ENCODE measurements at regions not wholly inside any gene's neighbourhood (a gene's known extent, or its start where the extent isn't known, plus 50 kb on each side); places are given as distances from the start of the nearest gene placed in this dataset.
"Not testable (repeated sequence)": the region's sequence is repeated elsewhere in the genome, so short reads cannot be mapped to it uniquely, and the experiment has no call there.

GRCh38 chr2:360124-360523, 72.2 kb upstream of the ALKAL2 start:
- DNase-seq (ENCODE audit: low spot score) (no peak), ATAC-seq (no peak)
- H3K4me1 Mint-ChIP-seq (ENCODE audit: low read depth in 2 of 2) = peaks cover 7 to 11% of the 10 kb centered on the region in 2 donors
- no peaks in the 10 kb centered on the region for H3K9me3 Mint-ChIP-seq
- H3K4me3 Mint-ChIP-seq = no peak overlapping the region
- H3K27me3 Mint-ChIP-seq = peaks cover 11 to 18% of the 10 kb centered on the region in 2 donors
- H3K36me3 Mint-ChIP-seq = no peaks in the 10 kb centered on the region
- H3K27ac Mint-ChIP-seq = no peak overlapping the region

- H3K27ac Mint-ChIP-seq = no peak overlapping the region
- ATAC-seq = no peak
- peaks cover 10 to 27% of the 10 kb centered on the region in 2 donors for H3K27me3 Mint-ChIP-seq
- no peaks in the 10 kb centered on the region for H3K36me3 Mint-ChIP-seq
- no peaks in the 10 kb centered on the region for H3K9me3 Mint-ChIP-seq
- H3K4me3 Mint-ChIP-seq = no peak overlapping the region
- peaks cover 7 to 11% of the 10 kb centered on the region in 2 donors for H3K4me1 Mint-ChIP-seq (ENCODE audit: low read depth in 2 of 2)
- no peak for DNase-seq (ENCODE audit: low spot score)
Measured at GRCh38 chr2:359047-359446, 71.2 kb upstream of the ALKAL2 start.

- Mint-ChIP-seq H3K36me3 (no peaks in the 10 kb centered on the region), H3K4me3 (no peak overlapping the region), H3K27ac (no peak overlapping the region), H3K9me3 (no peaks in the 10 kb centered on the region), H3K4me1 (ENCODE audit: low read depth in 2 of 2) (peaks cover 7 to 11% of the 10 kb centered on the region in 2 donors), H3K27me3 (peaks cover 7 to 20% of the 10 kb centered on the region in 2 donors)
- ATAC-seq (no peak), DNase-seq (ENCODE audit: low spot score) (no peak)
Measured at GRCh38 chr2:357811-358210, 69.9 kb upstream of the ALKAL2 start.

GRCh38 chr2:356304-356703, 68.4 kb upstream of the ALKAL2 start:
- not testable (repeated sequence) for H3K4me3 Mint-ChIP-seq; ATAC-seq; H3K27ac Mint-ChIP-seq; DNase-seq (ENCODE audit: low spot score); H3K9me3 Mint-ChIP-seq; H3K36me3 Mint-ChIP-seq
- peaks cover 7 to 11% of the 10 kb centered on the region in 2 donors for H3K4me1 Mint-ChIP-seq (ENCODE audit: low read depth in 2 of 2)
- peaks cover 9 to 20% of the 10 kb centered on the region in 2 donors for H3K27me3 Mint-ChIP-seq

- H3K4me1 Mint-ChIP-seq (ENCODE audit: low read depth in 2 of 2) = peaks cover 7 to 11% of the 10 kb centered on the region in 2 donors
- no peak overlapping the region for H3K4me3 Mint-ChIP-seq
- DNase-seq (ENCODE audit: low spot score) (no peak), ATAC-seq (no peak)
- no peaks in the 10 kb centered on the region for H3K9me3 Mint-ChIP-seq
- no peaks in the 10 kb centered on the region for H3K36me3 Mint-ChIP-seq
- H3K27me3 Mint-ChIP-seq = peaks cover 12 to 20% of the 10 kb centered on the region in 2 donors
- H3K27ac Mint-ChIP-seq = no peak overlapping the region
Measured at GRCh38 chr2:355773-356172, 67.9 kb upstream of the ALKAL2 start.

- Mint-ChIP-seq H3K27me3 (peaks cover 20 to 39% of the 10 kb centered on the region in 2 donors), H3K4me1 (ENCODE audit: low read depth in 2 of 2) (peaks cover 0 to 3% of the 10 kb centered on the region in 2 donors)
Measured at GRCh38 chr2:352696-353095, 64.8 kb upstream of the ALKAL2 start.

GRCh38 chr2:349390-349789, 61.5 kb upstream of the ALKAL2 start:
- H3K36me3 Mint-ChIP-seq = no peaks in the 10 kb centered on the region
- no peaks in the 10 kb centered on the region for H3K9me3 Mint-ChIP-seq
- H3K4me3 Mint-ChIP-seq = no peak overlapping the region
- ATAC-seq = no peak
- no peak overlapping the region for H3K27ac Mint-ChIP-seq
- DNase-seq (ENCODE audit: low spot score) = no peak
- H3K27me3 Mint-ChIP-seq = peaks cover 28 to 42% of the 10 kb centered on the region in 2 donors
- no peaks in the 10 kb centered on the region for H3K4me1 Mint-ChIP-seq (ENCODE audit: low read depth in 2 of 2)

More at GRCh38 chr2:352696-353095, 64.8 kb upstream of the ALKAL2 start:
- no peak overlapping the region for H3K27ac Mint-ChIP-seq
- no peak overlapping the region for H3K4me3 Mint-ChIP-seq
- ATAC-seq (no peak), DNase-seq (ENCODE audit: low spot score) (no peak)
- H3K36me3 Mint-ChIP-seq = no peaks in the 10 kb centered on the region
- no peaks in the 10 kb centered on the region for H3K9me3 Mint-ChIP-seq

GRCh38 chr2:348361-348916, 60.5 kb upstream of the ALKAL2 start:
- Mint-ChIP-seq H3K27ac (no peak overlapping the region), H3K9me3 (no peaks in the 10 kb centered on the region), H3K4me3 (no peak overlapping the region), H3K27me3 (peaks cover 28 to 38% of the 10 kb centered on the region in 2 donors), H3K4me1 (ENCODE audit: low read depth in 2 of 2) (peaks cover 0 to under 1% of the 10 kb centered on the region in 2 donors), H3K36me3 (no peaks in the 10 kb centered on the region)
- no peak for ATAC-seq
- no peak for DNase-seq (ENCODE audit: low spot score)

- H3K4me3 Mint-ChIP-seq = no peak overlapping the region
- ATAC-seq (no peak), DNase-seq (ENCODE audit: low spot score) (no peak)
- peaks cover 6 to 10% of the 10 kb centered on the region in 2 donors for H3K4me1 Mint-ChIP-seq (ENCODE audit: low read depth in 2 of 2)
- no peaks in the 10 kb centered on the region for H3K36me3 Mint-ChIP-seq
- H3K27ac Mint-ChIP-seq = no peak overlapping the region
- H3K27me3 Mint-ChIP-seq = peaks cover 26 to 32% of the 10 kb centered on the region in 2 donors
- H3K9me3 Mint-ChIP-seq = no peaks in the 10 kb centered on the region
Measured at GRCh38 chr2:344811-345210, 56.9 kb upstream of the ALKAL2 start.

- H3K9me3 Mint-ChIP-seq = peaks cover 6% of the 10 kb centered on the region
- peaks cover 24 to 30% of the 10 kb centered on the region in 2 donors for H3K27me3 Mint-ChIP-seq
- peaks cover 6 to 10% of the 10 kb centered on the region in 2 donors for H3K4me1 Mint-ChIP-seq (ENCODE audit: low read depth in 2 of 2)
- peaks cover 7% of the 10 kb centered on the region for H3K36me3 Mint-ChIP-seq
- no peak overlapping the region for H3K4me3 Mint-ChIP-seq
- ATAC-seq = no peak
- no peak overlapping the region for H3K27ac Mint-ChIP-seq
- no peak for DNase-seq (ENCODE audit: low spot score)
Measured at GRCh38 chr2:343355-343754, 55.5 kb upstream of the ALKAL2 start.

- no peak for ATAC-seq
- Mint-ChIP-seq H3K27me3 (peaks cover 16 to 32% of the 10 kb centered on the region in 2 donors), H3K27ac (no peak overlapping the region), H3K9me3 (peaks cover 12% of the 10 kb centered on the region), H3K36me3 (peaks cover 13% of the 10 kb centered on the region), H3K4me3 (no peak overlapping the region), H3K4me1 (ENCODE audit: low read depth in 2 of 2) (peaks cover 6 to 10% of the 10 kb centered on the region in 2 donors)
- DNase-seq (ENCODE audit: low spot score) = no peak
Measured at GRCh38 chr2:341912-342311, 54.0 kb upstream of the ALKAL2 start.

- no peak overlapping the region for H3K4me3 Mint-ChIP-seq
Measured at GRCh38 chr2:341017-341542, 53.2 kb upstream of the ALKAL2 start.

More at GRCh38 chr2:341017-341542, 53.2 kb upstream of the ALKAL2 start:
- DNase-seq (ENCODE audit: low spot score) (no peak), ATAC-seq (no peak)
- H3K27ac Mint-ChIP-seq = no peak overlapping the region
- peaks cover 8 to 27% of the 10 kb centered on the region in 2 donors for H3K27me3 Mint-ChIP-seq
- peaks cover 16% of the 10 kb centered on the region for H3K36me3 Mint-ChIP-seq
- H3K4me1 Mint-ChIP-seq (ENCODE audit: low read depth in 2 of 2) = peaks cover 6 to 10% of the 10 kb centered on the region in 2 donors
- peaks cover 14% of the 10 kb centered on the region for H3K9me3 Mint-ChIP-seq

All from natural killer cell treated with Interleukin-12 subunit alpha and Interleukin-12 subunit beta and Interleukin-15 and Interleukin-18, amount 100 ng/mL, for 72 hours (primary cell).